Stimulated activated CD4-positive, alpha-beta T cell treated with anti-CD3 and anti-CD28 coated beads, Interleukin-4, amount 100 ng/mL, for 1 hour (primary cell): ENCODE measurements at regions not wholly inside any gene's neighbourhood (a gene's known extent, or its start where the extent isn't known, plus 50 kb on each side); places are given as distances from the start of the nearest gene placed in this dataset.

ENCODE experiments used
- DNase-seq: peaks from one replicate; pipeline ENCODE4 v3.0.0-alpha.2; 2020

DNA sequence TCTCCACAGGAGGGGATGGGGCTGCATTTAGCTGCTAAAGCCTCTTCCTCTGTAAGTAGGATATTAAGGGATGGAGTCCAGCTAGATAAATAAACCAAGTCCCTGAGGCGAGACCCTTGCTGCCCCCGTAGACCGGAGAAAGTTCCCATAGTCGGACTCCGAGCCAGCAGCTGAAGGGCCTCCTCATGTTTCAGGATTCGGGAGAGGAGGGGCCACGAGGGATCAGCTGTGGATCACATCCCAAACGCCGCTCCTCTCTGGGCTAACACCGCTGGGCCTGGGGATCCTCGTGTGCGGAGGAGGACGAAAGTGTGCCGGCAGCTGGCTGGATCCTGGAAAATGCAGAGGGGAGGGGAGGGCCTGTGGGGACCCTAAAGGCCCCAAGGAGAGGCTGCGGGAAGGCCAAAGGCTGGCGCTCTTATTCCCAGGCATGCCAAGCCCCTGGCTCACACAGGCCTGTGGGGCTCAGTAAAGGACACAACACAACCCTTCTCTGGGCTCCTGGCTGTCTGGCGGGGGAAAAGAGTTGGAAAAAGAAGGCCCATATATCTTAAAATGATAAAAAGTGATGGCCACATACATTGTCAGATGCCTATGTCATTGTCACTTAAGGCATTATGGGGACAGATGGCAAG, 82.5 kb upstream of the TMEM72 start:
- no peak for DNase-seq

DNA sequence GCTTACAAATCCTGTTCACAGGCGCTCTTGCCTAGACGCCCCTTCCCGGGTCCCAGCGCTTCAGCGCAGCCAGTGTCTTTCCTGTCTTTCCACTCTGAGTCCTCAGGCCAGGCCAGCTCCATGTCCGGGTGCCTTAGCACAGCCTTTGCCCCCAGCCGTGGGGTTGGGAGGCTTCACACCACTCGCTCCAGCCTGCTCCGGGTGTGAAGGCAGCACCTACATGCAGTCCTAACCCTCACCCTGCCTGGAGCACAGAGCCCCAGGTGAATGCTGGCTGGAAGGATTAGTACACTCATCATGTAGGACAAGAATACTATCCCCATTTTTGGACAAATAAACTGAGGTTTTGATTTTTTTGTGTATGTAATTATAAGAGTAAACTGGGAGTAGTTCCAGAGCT, 81.7 kb upstream of the TMEM72 start:
- DNase-seq: no peak

DNA sequence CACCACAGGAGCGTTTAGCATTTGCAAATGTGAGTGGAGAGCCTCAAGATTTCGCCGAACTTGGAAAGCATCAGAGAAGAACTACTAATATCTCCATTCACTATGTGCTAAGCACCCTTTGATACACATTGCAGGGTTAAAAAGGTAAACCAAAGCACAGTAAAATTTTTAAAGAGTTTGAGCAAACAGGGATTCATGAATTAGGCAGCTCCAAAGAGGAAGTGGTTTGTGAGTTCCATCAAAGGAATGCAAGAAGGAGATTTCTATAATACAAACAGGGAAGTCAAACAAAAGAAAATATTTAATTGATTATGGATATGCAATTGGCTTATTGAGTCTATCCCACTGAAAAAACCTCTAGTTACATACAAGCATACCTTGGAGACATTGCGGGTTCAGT, 81.1 kb upstream of the TMEM72 start:
- DNase-seq: no peak

DNA sequence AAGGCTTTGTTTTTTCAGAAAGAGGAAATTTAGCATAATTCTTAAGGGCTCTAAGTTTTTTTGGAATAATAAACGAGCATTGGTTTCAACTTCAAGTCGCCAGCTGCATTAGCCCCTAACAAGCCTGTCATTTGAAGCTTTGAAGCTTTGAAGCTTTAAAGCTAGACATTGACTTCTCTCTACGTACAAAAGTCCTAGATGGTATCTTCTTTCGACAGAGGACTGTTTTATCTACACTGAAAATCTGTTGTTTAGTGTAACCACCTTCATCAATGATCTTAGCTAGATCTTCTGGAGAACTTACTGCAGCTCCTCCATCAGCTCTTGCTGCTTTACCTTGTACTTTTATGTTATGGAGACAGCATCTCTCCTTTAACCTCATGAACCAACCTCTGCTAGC, 79.6 kb upstream of the TMEM72 start:
- DNase-seq: no peak

DNA sequence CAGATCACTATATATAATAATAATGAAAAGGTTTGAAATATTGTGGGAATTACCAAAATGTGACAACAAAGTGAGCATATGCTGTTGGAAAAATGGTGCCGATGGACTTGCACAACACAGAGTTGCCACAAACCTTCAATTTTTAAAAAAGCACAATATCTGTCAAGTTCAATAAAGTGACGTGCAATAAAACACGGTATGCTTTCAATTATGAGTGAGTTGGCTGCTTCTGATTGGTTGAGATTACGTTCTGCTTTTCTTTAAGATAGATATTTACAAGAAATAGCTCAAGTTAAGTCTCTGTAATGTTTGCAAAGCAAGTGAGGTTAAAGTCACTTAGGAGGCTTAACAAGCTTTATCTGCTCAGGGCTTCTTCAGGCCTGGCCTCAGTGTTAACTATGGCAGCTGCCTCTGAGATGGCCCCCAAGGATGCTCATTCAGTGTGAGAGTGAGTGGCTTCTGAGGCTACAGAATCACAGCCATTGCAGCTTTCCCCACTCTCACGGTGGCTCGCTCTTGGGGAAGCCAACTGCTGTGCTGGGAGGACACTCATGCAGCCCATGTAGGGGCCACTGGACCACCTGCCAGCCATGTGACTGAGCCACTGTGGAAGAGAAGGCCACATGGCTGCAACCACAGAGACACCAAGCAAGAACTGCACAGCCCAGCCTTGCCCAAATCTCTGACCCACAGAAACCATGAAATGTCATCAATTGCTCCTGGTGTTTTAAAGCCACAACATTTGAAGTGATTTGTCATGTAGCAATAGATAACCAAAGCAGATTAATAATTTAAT, 78.3 kb upstream of the TMEM72 start:
- no peak for DNase-seq

DNA sequence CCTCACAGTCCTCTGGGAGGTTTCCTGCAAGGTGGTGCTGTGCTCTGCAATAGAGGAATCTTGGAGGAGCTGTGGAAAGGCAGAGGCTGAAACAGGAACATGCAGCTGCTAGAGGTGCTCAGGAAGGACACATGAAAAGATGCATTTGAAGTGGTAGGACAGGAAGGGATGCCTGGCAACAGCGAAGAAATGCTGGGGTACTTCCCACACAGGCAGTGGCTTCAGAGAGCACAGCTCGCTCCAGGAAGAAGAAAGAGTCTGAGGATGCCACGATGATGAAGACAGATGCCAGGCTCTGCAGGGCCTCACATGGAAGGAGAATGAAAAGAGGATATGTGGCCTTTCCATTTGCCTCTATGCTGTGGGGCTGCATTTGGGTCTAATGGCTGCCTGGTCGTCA, 77.0 kb upstream of the TMEM72 start:
- DNase-seq: no peak

DNA sequence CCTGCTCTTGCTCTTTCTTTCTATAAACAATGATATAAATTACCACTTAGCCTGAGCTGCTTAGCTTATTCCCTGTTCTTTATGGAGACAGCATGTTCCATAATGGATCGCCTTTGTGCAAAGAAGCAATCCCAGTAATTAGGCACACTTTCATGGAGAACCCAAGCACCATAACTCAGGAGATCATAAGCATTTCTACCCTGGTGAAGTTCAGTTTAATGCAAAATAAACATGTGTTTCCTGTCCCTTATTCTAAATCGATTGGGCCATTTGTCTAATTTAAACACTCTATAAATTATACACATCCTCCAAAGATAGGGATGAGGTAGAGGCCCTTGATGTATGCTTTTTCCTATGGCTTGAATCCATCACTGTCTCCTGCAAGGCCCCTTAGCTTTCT, 75.8 kb upstream of the TMEM72 start:
- no peak for DNase-seq

DNA sequence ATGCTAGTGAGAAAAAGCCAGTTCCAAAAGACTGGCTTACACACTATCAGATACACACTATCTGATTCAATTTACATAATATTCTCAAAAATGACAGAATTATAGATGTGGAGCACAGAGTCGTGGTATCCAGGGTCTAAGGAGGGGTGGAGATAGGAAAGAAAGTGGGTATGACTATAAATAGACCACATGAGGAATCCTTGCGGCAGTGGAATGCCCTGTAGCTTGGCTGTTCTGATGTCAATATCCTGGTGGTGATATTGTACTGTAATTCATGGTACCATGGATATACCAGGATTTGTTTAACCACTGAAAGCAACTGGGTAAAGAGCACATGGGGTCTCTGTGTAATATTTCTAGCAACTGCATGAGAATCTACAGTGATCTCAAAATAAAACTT, 67.7 kb upstream of the TMEM72 start:
- DNase-seq: no peak

DNA sequence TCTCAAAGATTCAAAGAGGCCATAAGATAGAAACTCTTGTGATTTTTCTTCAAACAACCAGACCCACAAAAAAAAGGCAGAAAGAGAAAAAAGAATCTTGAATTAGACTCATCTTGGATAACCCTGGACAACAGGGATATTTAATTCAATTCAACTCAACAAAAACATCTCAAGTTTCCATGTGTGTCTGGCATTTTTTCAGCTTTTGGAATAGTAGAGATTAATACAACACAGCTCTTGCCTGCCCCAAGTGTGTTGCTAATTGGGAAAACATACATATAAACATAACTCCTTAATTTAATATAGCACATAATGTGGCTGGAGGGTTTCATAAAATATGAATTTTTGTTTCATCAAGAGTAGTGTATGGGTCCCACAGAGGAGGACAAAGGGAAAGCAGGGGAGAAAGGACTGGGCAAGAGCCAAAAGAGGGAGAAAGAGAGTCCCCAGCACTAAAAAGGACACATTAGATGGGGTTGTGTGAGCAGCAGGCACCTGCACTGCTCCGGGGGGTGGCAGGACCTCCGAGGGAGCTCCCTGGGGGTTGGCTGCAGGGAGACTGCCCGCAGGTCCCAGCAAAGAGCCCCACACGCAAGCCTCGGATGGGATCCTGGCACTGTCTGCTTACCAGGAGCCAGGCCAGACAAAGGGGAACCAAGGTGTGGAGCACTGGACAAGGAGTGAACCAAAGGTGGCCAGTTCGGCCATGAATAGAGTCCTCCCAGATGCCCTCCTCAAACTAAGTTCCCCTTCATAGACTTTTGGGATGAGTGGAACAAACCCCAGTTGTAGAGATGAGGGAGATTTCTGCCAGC, 65.6 kb upstream of the TMEM72 start:
- no peak for DNase-seq

DNA sequence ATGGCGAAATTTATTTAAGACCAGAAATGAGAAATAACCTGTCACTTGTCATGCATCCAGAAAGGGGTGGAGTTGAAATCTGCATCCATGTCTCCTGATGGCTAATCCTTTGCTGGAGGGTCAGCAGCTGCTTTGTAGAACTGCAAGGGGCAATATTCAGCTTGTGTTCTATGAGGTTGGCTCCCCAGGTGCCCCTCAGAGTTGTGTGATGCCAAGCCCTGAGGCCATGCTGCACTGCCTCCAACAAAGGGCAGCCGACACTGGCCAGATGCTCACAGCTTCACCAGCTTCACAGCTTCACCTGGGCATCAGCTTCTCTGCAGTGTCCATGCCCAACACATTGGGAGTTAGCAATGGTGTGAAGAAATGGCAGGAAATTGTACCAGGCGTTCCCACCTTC, 64.0 kb upstream of the TMEM72 start:
- DNase-seq: no peak

DNA sequence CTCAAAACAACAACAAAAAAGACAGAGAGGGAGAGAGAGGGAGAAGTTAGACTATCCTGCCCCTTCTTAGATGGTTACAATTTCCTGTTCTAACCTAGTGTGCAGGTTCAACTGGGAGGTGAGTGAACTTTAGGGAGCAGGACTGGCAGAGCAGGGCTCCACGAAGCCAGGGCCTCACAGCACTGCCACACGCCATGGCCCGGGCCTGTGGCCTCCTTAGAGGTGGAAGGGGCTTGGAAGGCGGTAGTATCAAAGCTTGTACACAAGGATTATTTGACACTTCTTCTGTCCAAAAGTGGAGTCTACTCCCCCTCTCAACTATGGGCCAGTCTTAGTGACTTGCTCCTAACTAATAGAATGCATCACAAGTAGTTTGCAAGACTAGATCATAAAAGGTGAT, 62.9 kb upstream of the TMEM72 start:
- no peak for DNase-seq

DNA sequence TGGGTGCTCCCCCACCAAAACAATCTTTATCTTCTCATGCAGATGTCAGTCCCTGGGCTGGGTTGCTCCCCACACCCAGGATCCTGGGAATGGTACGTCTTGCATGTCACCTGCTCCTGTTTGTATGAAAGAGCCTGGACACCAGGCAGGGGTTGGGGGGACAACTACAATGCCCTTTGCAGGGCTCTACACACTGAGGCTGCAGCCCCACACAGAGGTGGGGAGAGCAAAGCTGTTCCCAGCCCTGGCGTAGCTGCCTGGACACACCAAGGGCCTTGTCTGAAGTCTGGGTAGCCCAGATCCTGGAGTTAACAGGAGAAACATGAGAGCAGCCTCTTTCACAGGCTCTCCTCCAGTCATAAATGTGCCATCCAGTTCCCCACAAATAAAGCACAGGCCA, 61.2 kb upstream of the TMEM72 start:
- no peak for DNase-seq

DNA sequence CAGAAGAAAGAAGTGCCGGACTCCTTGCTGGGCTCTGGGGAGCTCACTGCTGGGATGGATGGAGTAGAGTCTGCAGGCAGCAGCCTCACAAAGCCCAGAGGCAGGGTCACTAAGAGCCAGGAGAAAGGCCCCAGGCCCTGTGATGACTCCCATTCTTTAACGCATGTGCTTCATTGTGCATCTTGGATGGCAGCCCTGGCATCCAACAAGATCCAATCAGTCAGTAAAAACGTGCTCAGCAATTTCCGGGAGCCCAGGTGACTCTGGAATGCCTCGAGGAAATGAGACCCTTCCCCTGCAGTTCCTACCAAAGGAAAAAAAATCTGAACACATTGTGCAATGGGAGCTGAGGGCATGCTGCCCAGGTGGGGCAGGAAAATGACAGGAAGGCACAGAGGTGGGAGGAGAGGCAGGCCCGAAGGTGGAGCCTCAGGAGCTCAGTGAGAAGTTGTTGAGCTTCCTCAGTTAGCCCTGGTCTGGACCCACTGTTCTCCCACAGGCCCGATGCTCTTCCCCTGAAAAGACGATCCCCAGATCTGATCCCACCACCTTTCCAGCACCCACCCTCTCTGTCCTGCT, 60.7 kb upstream of the TMEM72 start:
- no peak for DNase-seq

DNA sequence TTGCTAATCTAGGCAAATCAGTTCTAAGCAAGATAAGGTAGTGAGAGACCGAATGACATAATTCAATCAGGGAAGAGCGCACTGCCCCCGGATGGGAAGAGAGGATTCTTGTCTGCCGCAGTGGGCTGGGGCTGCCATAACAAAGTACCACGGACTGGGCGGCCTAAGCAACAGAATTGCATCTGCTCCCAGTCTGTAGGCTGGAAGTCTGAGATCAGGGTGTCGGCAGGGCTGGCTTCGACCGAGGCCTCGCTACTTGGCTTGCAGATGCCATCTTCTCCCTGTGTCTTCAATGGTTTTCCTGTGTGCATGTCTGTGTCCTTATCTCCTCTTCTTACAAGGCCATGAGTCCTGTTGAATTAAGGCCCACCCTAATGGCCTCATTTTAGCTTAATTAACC, 59.7 kb upstream of the TMEM72 start:
- DNase-seq: no peak

DNA sequence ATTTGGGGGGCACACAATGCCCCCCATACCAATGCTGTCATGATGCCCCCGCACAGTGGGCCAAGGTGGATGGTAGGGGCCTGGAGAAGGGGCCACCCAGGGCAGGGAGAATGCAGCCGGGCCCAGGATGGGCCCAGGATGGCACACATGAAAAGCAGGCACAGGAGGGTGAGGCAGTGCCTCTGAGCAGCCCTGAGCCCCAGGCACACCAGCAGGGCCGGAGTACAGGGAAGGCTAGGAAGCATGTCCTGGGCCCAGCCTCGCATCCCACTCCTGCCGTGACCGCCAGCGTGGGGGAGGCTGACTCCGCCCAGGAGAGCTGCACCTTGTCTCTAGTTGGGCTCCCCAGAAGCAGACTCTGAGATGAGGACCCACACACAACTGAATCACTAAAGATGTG, 59.3 kb upstream of the TMEM72 start:
- no peak for DNase-seq

DNA sequence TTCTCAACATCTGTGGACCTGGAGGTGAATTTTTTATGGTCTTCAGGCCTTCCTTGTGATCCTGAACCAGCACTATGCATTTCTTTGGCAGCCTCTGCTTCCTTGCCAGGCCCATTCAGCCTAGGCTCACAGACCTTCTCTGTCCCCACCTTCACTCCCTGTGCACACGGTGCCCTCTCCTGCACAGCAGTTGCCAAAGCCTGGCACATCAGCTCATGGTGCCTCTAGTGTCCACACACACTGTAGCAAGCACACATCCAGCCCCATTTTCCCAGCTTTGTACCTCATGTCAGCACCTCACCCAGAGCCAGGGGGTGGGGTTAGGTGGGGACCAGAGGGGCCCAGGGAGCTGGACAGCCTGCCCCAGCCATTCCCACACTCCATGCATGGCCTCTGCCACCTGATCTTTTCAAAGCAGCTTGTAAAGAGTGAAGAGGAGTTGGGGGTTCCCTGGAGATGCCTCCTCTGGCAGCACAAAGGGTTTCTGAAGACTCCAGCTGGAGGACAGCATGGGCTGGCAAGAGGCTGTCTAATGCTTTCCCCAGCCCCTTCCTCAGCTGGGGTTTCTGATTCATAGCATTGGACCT, 57.9 kb upstream of the TMEM72 start:
- DNase-seq: no peak

DNA sequence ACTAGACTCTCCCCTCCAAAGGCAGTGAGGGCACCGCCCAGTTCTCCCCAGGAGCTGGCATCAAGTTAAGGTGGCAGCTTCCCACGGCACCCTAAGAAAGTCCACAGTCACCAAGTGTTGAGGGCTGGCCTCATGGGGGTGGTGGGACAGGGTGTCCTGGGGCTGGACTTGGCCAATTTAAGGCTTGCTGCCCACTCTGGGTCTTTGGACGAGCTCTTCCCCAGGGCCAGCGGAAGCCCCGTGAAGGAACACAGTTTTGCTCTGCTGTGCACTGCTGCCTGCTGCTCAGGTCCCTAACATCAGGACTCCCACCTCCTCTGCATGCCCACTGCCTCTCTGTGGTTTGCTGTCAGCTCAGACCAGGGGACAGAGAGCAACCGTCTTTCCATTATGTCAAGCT, 57.3 kb upstream of the TMEM72 start:
- DNase-seq: no peak

DNA sequence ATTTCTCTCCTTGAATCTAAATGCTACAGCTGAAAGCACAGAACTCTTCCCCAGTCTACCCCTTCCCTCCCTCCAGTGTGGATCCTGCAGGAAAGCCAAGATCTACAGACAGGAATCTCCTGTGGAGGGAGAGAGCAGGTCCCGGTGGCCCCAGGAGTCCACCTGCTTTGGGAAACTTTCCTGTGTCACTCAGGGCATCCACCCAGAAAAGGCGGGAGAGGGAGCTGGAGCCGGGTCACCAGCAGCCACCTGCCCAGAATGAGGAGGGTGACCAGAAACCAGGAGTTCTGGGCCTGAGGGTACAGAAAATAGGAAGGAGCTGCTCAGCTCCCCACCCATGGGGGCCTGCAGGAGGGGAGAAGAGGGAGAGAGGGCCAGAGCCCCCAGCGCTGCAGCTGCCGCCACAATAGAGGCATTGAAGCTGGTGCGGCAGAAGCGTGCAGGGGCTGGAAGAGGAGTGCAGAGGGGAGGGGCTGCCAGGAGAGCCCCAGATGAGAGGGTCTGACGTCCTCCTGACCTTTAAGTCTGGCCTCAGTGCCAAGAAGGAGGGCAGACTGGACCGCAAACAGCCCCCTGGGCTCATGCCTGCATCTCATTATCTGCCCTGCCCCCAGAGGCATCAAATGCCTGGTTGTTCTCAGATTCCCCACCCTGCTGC, 56.3 kb upstream of the TMEM72 start:
- DNase-seq: no peak

DNA sequence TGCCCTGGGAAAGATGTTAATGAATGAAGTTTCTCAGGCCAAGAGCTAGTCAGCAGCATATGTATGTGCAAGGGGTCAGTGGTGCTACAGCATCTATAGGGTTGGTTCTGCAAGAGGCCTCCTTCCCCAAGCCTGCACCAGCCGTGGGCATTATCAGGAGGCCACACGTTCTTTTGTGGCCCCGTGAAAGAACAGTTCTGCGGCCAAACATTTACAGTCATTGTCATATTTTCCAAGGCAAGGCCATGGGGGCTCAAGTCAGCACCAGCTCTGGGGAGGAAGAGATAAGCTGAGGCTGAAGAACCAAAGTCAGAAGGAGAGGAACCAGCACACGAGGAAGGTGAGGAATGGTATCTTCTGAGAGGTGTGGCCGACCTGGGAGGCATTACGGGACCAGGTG, 54.4 kb upstream of the TMEM72 start:
- no peak for DNase-seq

DNA sequence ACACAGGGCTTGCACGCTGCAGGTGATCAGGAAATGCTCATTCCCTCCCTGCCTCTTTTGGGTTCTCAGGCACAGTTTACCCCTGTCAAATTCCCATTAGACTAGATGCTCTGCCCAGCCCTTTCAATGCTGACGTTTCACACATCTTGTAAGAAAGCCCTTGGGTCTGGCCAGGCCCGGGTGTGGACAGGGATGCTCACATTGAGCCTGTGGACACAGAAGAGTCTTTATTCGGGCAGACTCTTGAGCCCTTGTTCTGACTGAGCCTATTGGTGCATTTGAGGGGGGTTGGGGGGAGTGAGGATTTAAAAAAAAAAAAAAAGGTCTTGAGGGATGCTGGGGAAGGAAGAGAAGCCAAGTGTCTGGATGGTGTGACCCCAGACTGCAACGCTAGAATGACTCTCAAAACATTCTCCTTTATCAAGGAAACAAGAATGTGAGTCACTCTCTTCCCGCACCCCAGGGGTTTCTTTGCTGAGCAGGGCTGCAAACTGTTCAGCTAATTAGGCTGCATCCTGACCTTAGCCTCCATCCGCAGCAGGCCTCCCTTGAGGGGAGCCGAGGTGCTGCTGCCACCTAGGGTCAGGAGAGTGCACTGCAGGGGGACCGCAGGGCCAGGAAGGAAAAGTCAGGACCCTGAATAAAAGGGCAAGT, 53.6 kb upstream of the TMEM72 start:
- peak; percentile 59 for DNase-seq

DNA sequence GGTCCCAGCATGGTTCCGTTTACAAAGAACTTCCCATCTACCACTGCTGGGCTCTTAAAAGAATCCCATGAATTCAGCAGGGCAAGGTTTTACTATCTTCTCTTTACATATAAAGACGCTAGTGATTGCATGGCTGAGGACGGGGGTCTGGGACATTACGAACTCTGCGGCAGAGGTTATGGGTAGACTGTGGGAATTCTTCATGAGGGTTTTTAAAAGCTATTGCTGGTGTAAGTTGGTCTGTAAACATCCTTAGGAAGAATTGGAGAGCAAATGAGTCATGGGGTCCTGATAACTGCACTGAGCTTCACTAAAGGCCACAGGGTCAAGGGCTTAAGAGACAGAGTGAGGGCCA, 53.1 kb upstream of the TMEM72 start:
- no peak for DNase-seq

DNA sequence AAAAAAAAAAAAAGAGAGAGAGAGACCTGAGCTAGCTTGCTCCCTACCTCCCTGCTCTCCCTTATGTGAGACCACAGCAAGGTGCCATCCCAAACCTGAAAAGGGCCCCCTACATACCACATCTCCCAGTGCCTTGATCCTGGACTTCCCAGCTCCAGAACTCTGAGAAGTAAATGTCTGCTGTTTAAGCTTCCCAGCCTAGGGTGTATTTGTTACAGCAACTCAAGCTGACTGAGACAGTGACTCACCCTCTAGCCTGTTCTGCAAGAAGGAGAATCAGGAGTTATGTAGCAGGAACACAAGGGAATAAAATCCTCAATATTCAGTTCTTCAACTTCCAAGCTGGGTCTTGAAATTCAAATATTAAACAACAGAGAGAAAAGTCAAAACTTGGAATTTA, 52.1 kb upstream of the TMEM72 start:
- DNase-seq: no peak
